ENCODE measurements at regions not wholly inside any gene's neighbourhood (a gene's known extent, or its start where the extent isn't known, plus 50 kb on each side); places are given as distances from the start of the nearest gene placed in this dataset.

DNA sequence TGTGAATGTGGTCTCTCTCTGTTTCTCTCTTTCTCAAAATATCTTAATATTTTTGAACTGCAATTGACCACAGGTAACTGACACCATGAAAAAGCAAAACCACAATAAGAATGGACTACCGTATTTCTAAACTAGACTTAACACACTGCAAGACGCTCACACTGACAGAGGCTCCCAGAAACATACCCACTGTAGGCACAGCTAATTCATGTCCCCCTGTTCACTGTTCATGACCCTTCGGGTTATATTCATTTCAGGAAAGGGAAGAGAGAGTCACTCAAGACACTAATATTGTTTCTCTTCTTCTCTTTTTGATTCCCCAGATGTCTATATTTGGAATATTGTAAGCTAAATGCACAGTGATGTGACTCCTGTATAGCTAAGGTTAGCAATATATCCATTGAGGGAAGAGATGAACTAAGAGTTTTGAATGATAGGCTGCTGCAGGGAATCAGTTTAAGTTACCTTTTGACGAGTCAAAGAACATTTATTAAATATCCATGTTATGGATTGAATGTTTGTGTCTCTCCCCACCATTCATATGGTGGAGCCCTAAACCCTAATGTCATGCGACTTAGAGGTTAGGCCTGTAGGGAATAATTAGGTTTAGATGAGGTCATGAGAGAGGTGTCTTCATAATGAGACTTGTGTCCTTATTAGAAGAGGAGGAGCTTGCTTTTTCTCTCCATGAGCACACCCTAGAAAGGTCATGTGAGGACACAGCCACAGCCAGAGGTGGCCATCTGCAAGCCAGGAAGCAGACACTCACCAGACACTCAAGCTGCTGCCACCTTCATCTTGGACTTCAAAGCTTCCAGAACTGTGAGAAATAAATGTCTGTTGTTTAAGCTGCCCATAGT lies 216.6 kb upstream of the GRM7 start:
- Mint-ChIP-seq H3K9me3 (ENCODE audit: low read depth, unreplicated experiment) (peaks cover 3% of the 10 kb centered on the region), H3K36me3 (ENCODE audit: insufficient read depth, unreplicated experiment) (no peaks in the 10 kb centered on the region), H3K27ac (ENCODE audit: unreplicated experiment) (no peak overlapping the region), H3K4me3 (ENCODE audit: low read depth, unreplicated experiment) (no peak overlapping the region), H3K4me1 (ENCODE audit: low read depth, unreplicated experiment) (no peaks in the 10 kb centered on the region), H3K27me3 (ENCODE audit: unreplicated experiment) (no peaks in the 10 kb centered on the region)
- CTCF ChIA-PET, result no interaction called here
- no TSS peak for BruUV-seq (replicated peaks)
- TF ChIP-seq CTCF (IDR thresholded peaks at IDR 0.05; ENCODE audit: unreplicated experiment), result no peak
- no peak for DNase-seq
- intact Hi-C loops (cut with micrococcal nuclease; ENCODE audit: unreplicated experiment), result no loop called here

DNA sequence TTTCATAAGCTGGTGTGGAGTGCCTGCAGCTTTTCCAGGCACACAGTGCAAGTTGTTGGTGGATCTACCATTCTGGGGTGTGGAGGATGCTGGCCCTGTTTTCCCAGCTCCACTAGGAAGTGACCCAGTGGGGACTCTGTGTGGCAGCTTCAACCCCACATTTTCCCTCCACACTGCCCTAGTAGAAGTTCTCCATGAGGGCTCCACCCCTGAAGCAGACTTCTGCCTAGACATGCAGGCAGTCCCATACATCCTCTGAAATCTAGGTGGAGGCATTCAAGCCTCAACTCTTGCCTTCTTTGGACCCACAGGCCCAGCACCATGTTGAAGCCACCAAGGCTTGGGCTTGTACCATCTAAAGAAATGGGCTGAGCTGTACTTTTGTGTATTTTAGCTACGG lies 206.2 kb upstream of the GRM7 start:
- intact Hi-C loops (cut with micrococcal nuclease; ENCODE audit: unreplicated experiment), result no loop called here
- H3K27ac Mint-ChIP-seq (ENCODE audit: unreplicated experiment), result no peak overlapping the region
- H3K36me3 Mint-ChIP-seq (ENCODE audit: insufficient read depth, unreplicated experiment), result no peaks in the 10 kb centered on the region
- no TSS peak for BruUV-seq (replicated peaks)
- H3K9me3 Mint-ChIP-seq (ENCODE audit: low read depth, unreplicated experiment), result peaks cover 27% of the 10 kb centered on the region
- CTCF ChIA-PET, result no interaction called here
- DNase-seq, result no peak
- H3K4me1 Mint-ChIP-seq (ENCODE audit: low read depth, unreplicated experiment), result no peaks in the 10 kb centered on the region
- no peak overlapping the region for H3K4me3 Mint-ChIP-seq (ENCODE audit: low read depth, unreplicated experiment)
- H3K27me3 Mint-ChIP-seq (ENCODE audit: unreplicated experiment), result no peaks in the 10 kb centered on the region
- TF ChIP-seq CTCF (IDR thresholded peaks at IDR 0.05; ENCODE audit: unreplicated experiment), result no peak

DNA sequence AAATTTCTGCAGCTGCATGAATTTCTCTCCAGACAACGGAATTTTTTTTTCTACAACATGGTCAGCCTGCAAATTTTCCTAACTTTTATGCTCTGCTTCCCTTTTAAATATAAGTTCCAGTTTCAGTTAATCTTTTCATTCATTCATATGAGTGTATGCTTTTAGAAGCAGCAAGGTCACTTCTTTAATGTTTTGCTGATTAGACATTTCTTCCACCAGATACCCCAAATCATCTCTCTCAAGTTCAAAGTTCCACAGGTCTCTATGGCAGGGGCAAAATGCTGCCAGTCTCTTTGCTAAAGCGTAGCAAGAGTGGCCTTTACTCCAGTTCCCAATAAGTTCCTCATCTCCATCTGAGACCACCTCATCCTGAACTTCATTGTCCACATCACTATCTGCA lies 205.6 kb upstream of the GRM7 start:
- CTCF ChIA-PET, result no interaction called here
- H3K36me3 Mint-ChIP-seq (ENCODE audit: insufficient read depth, unreplicated experiment), result no peaks in the 10 kb centered on the region
- intact Hi-C loops (cut with micrococcal nuclease; ENCODE audit: unreplicated experiment), result no loop called here
- H3K4me1 Mint-ChIP-seq (ENCODE audit: low read depth, unreplicated experiment), result no peaks in the 10 kb centered on the region
- no peak for DNase-seq
- no peaks in the 10 kb centered on the region for H3K27me3 Mint-ChIP-seq (ENCODE audit: unreplicated experiment)
- no peak for TF ChIP-seq CTCF (IDR thresholded peaks at IDR 0.05; ENCODE audit: unreplicated experiment)
- no peak overlapping the region for H3K27ac Mint-ChIP-seq (ENCODE audit: unreplicated experiment)
- no TSS peak for BruUV-seq (replicated peaks)
- H3K9me3 Mint-ChIP-seq (ENCODE audit: low read depth, unreplicated experiment), result peaks cover 27% of the 10 kb centered on the region
- H3K4me3 Mint-ChIP-seq (ENCODE audit: low read depth, unreplicated experiment), result no peak overlapping the region

GRCh38 chr3:6657591-6657990 lies 203.3 kb upstream of the GRM7 start:
- no peaks in the 10 kb centered on the region for H3K4me1 Mint-ChIP-seq (ENCODE audit: low read depth, unreplicated experiment)
- H3K27ac Mint-ChIP-seq (ENCODE audit: unreplicated experiment), result no peak overlapping the region
- DNase-seq, result no peak
- H3K9me3 Mint-ChIP-seq (ENCODE audit: low read depth, unreplicated experiment), result peaks cover 21% of the 10 kb centered on the region
- CTCF ChIA-PET, result no interaction called here
- TF ChIP-seq CTCF (IDR thresholded peaks at IDR 0.05; ENCODE audit: unreplicated experiment), result no peak
- H3K27me3 Mint-ChIP-seq (ENCODE audit: unreplicated experiment), result no peaks in the 10 kb centered on the region
- H3K36me3 Mint-ChIP-seq (ENCODE audit: insufficient read depth, unreplicated experiment), result no peaks in the 10 kb centered on the region
- H3K4me3 Mint-ChIP-seq (ENCODE audit: low read depth, unreplicated experiment), result no peak overlapping the region
- BruUV-seq (replicated peaks), result no TSS peak
- intact Hi-C loops (cut with micrococcal nuclease; ENCODE audit: unreplicated experiment), result no loop called here

Data from Calu3 (cell line).